Nephron progenitor cell (in vitro differentiated cells): ENCODE measurements at regions not wholly inside any gene's neighbourhood (a gene's known extent, or its start where the extent isn't known, plus 50 kb on each side); places are given as distances from the start of the nearest gene placed in this dataset.

Source experiments
- DNase-seq: peaks from one replicate; pipeline ENCODE4 v3.0.0; 2021
- H3K27ac Mint-ChIP-seq: 2 replicates; pipeline ENCODE4 v1.8.0; 2021; ENCODE audit warnings: mild to moderate bottlenecking, moderate library complexity, mixed read lengths
- H3K27me3 Mint-ChIP-seq: 2 replicates; pipeline ENCODE4 v1.8.0; 2021; ENCODE audit warnings: mild to moderate bottlenecking, low read depth, mixed read lengths; ENCODE audit not compliant: poor library complexity
- H3K36me3 Mint-ChIP-seq: 2 replicates; pipeline ENCODE4 v1.8.0; 2021; ENCODE audit warnings: low read depth, mixed read lengths
- H3K4me1 Mint-ChIP-seq: 2 replicates; pipeline ENCODE4 v1.8.0; 2021; ENCODE audit warnings: mixed read lengths
- H3K4me3 Mint-ChIP-seq: 2 replicates; pipeline ENCODE4 v1.8.0; 2021; ENCODE audit warnings: mild to moderate bottlenecking, moderate library complexity, mixed read lengths
- H3K9me3 Mint-ChIP-seq: 2 replicates; pipeline ENCODE4 v1.8.0; 2021; ENCODE audit warnings: mild to moderate bottlenecking, moderate library complexity, mixed read lengths
- CTCF ChIP-seq: fragments of 200-600 bp; sonication (generic); IDR thresholded peaks from 2 replicates; pipeline ENCODE4 v1.5.0; 2021; ENCODE audit warnings: antibody characterized with exemption

- H3K27me3 Mint-ChIP-seq, result no peaks in the 10 kb centered on the region
- H3K36me3 Mint-ChIP-seq, result no peaks in the 10 kb centered on the region
- no peak overlapping the region for H3K27ac Mint-ChIP-seq
- DNase-seq, result no peak
- no peak for TF ChIP-seq CTCF
- no peak overlapping the region for H3K4me3 Mint-ChIP-seq
- H3K4me1 Mint-ChIP-seq, result no peaks in the 10 kb centered on the region
- no peaks in the 10 kb centered on the region for H3K9me3 Mint-ChIP-seq
Observed at GRCh38 chr1:178612261-178612660, 99.4 kb downstream of the TEX35 start.

- DNase-seq, result no peak
- Mint-ChIP-seq H3K9me3 (peaks cover 7% of the 10 kb centered on the region), H3K4me3 (no peak overlapping the region), H3K27ac (no peak overlapping the region), H3K27me3 (peaks cover under 1% of the 10 kb centered on the region), H3K36me3 (peaks cover 6% of the 10 kb centered on the region), H3K4me1 (no peaks in the 10 kb centered on the region)
- no peak for TF ChIP-seq CTCF
Observed at GRCh38 chr1:178613271-178613945, 100.5 kb downstream of the TEX35 start.

GRCh38 chr1:178614286-178614685 is 101.4 kb downstream of the TEX35 start:
- no peak for TF ChIP-seq CTCF
- Mint-ChIP-seq H3K36me3 (peaks cover 8% of the 10 kb centered on the region), H3K27me3 (peaks cover 2% of the 10 kb centered on the region), H3K4me3 (no peak overlapping the region), H3K4me1 (no peaks in the 10 kb centered on the region), H3K9me3 (peaks cover 9% of the 10 kb centered on the region), H3K27ac (no peak overlapping the region)
- no peak for DNase-seq

GRCh38 chr1:178619042-178619927 is 105.8 kb upstream of the RALGPS2 start:
- Mint-ChIP-seq H3K27me3 (peaks cover 2% of the 10 kb centered on the region), H3K4me1 (no peaks in the 10 kb centered on the region), H3K4me3 (no peak overlapping the region), H3K36me3 (peaks cover 19% of the 10 kb centered on the region), H3K9me3 (peaks cover 20% of the 10 kb centered on the region), H3K27ac (no peak overlapping the region)
- DNase-seq, result no peak
- TF ChIP-seq CTCF, result no peak

GRCh38 chr1:178620584-178621475 is 104.2 kb upstream of the RALGPS2 start:
- Mint-ChIP-seq H3K27ac (peak overlapping the region; percentile 65), H3K9me3 (peaks cover 20% of the 10 kb centered on the region), H3K4me1 (no peaks in the 10 kb centered on the region), H3K36me3 (peaks cover 19% of the 10 kb centered on the region), H3K4me3 (no peak overlapping the region), H3K27me3 (peaks cover 5% of the 10 kb centered on the region)
- no peak for TF ChIP-seq CTCF
- no peak for DNase-seq
